OCI-LY7 (cell line): ENCODE measurements at regions not wholly inside any gene's neighbourhood (a gene's known extent, or its start where the extent isn't known, plus 50 kb on each side); places are given as distances from the start of the nearest gene placed in this dataset.

ENCODE experiments used
- BruUV-seq: library from RNA; stranded (reverse); fragments of 400-500 nt; replicated peaks from 2 replicates; lab custom pipeline; 2021; lab: Mats Ljungman, UMichigan
- CTCF ChIA-PET: fragments of 300-600 bp; sonication (Branson Sonifier 250); formaldehyde crosslinking; loops from one replicate; lab custom pipeline; 2022; ENCODE audit warnings: antibody characterized with exemption; ENCODE audit not compliant: unreplicated experiment; lab: Charles Lee
- POLR2A ChIA-PET: fragments of 300-600 bp; sonication (Branson Sonifier 250); formaldehyde crosslinking; loops from one replicate; lab custom pipeline; 2022; ENCODE audit warnings: antibody characterized with exemption; lab: Charles Lee
- DNase-seq: peaks from one replicate; pipeline ENCODE4 v3.0.0-alpha.2; 2015; ENCODE audit warnings: low spot score
- H2AFZ ChIP-seq: fragments of 200-600 bp; sonication (generic), shearing (Covaris generic); 2 replicates; pipeline ENCODE4 v1.6.1; 2014; ENCODE audit warnings: mild to moderate bottlenecking, antibody characterized with exemption, low read length, moderate library complexity
- H3K27ac ChIP-seq: fragments of 200-600 bp; sonication (generic); 2 replicates; pipeline ENCODE4 v1.5.1; 2014; ENCODE audit warnings: mixed run types, low read depth, mild to moderate bottlenecking, moderate library complexity, low read length, inconsistent platforms; ENCODE audit not compliant: poor library complexity, severe bottlenecking
- H3K36me3 ChIP-seq: fragments of 200-600 bp; sonication (generic); 2 replicates; pipeline ENCODE4 v1.6.1; 2014; ENCODE audit warnings: mild to moderate bottlenecking, antibody characterized with exemption, low read length, moderate library complexity, mixed read lengths; ENCODE audit not compliant: insufficient read depth
- H3K4me1 ChIP-seq: fragments of 200-600 bp; sonication (generic); 2 replicates; pipeline ENCODE4 v1.5.1; 2014; ENCODE audit warnings: mild to moderate bottlenecking, low read length; ENCODE audit not compliant: insufficient read depth, poor library complexity, severe bottlenecking
- H3K4me2 ChIP-seq: fragments of 200-600 bp; sonication (generic); 2 replicates; pipeline ENCODE4 v1.6.1; 2014; ENCODE audit warnings: mild to moderate bottlenecking, low read length
- H3K4me3 ChIP-seq: fragments of 200-600 bp; sonication (generic); 2 replicates; pipeline ENCODE4 v1.5.1; 2014; ENCODE audit warnings: mild to moderate bottlenecking, low read depth, low read length; ENCODE audit not compliant: poor library complexity, severe bottlenecking
- H3K79me2 ChIP-seq: fragments of 200-600 bp; sonication (generic); 2 replicates; pipeline ENCODE4 v1.6.1; 2016; ENCODE audit warnings: low read depth, mild to moderate bottlenecking, low read length, moderate library complexity, mixed read lengths; ENCODE audit not compliant: insufficient read depth
- H3K9me2 ChIP-seq: fragments of 200-600 bp; sonication (generic); 2 replicates; pipeline ENCODE4 v1.6.1; 2016; ENCODE audit warnings: mild to moderate bottlenecking, low read length, mixed read lengths; ENCODE audit not compliant: insufficient read depth
- H3K9me3 ChIP-seq: fragments of 200-600 bp; sonication (generic); 2 replicates; pipeline ENCODE4 v1.6.1; 2014; ENCODE audit warnings: mild to moderate bottlenecking, mixed run types, low read length, mixed read lengths
- H4K20me1 ChIP-seq: fragments of 200-600 bp; sonication (generic); 2 replicates; pipeline ENCODE4 v1.6.1; 2014; ENCODE audit warnings: mild to moderate bottlenecking, antibody characterized with exemption, low read length, moderate library complexity, mixed read lengths; ENCODE audit not compliant: insufficient read depth
- CTCF ChIP-seq: fragments of 200-600 bp; sonication (generic); conservative IDR thresholded peaks from 2 replicates; pipeline ENCODE4 v1.5.1; 2014; ENCODE audit warnings: mild to moderate bottlenecking, antibody characterized with exemption, low read length, moderate library complexity, mixed read lengths
- EZH2phosphoT487 ChIP-seq: fragments of 200-600 bp; sonication (generic); IDR thresholded peaks from 2 replicates; pipeline ENCODE4 v1.6.1; 2018; ENCODE audit warnings: low read depth, borderline replicate concordance, mild to moderate bottlenecking, mixed run types, antibody characterized with exemption, low read length, moderate library complexity, mixed read lengths
- intact Hi-C: fragments of 100-400 bp; cut with micrococcal nuclease; formaldehyde crosslinking; loops from one replicate; pipeline ENCODE4 v1.10.0; 2022; ENCODE audit not compliant: unreplicated experiment

DNA sequence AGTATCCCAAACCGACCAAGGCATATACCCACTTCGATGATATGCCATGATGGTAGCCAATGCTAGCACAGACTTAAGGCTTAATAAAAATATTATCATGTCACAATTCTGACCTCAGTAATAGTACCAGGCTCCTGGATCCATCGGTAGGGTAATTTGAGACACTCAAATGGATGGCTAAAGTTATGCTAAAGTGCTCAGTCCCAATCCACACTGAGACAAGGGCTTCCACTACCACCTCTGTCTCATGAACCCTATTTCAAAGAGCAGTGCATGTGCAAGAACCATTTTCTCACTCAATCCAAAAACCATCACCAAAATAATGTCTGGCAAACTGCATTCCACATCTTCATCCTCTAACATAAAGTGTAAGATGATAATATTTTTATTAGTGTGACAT, 122.4 kb upstream of the KRR1 start:
- Histone ChIP-seq H3K79me2 (no peaks in the 10 kb centered on the region), H3K9me3 (no peaks in the 10 kb centered on the region), H2AFZ (no peak overlapping the region; the same call in 1 of the 2 replicates), H3K4me3 (no peak overlapping the region), H3K4me2 (no peak overlapping the region), H4K20me1 (no peaks in the 10 kb centered on the region), H3K4me1 (peaks cover 4% of the 10 kb centered on the region), H3K27ac (no peak overlapping the region), H3K9me2 (no peaks in the 10 kb centered on the region), H3K36me3 (no peaks in the 10 kb centered on the region)
- no peak for TF ChIP-seq CTCF
- TF ChIP-seq EZH2phosphoT487 = no peak
- no peak for DNase-seq
- ChIA-PET CTCF (no interaction called here), POLR2A (no interaction called here)
- intact Hi-C loops = no loop called here
- BruUV-seq = no TSS peak

DNA sequence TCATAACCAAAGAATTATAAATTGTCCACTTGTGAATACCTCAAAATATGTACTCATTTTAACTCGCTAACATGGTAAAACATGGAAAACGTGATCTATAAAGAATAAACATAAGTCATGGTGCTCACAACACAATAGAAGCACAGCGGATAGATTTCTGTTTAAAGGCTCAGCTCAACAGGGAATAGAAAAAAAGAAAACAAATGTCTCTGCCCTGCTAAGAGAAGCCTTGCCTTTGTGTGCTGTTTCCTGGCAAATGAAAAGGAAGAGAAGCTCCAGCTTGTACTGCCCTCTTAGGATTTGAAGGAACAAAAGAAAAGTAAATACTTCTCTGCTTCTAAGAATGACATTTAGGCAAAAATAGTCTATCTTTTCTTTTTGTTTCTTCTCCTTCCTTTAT, 121.0 kb upstream of the KRR1 start:
- CTCF ChIA-PET = no interaction called here
- Histone ChIP-seq H4K20me1 (no peaks in the 10 kb centered on the region), H3K4me2 (no peak overlapping the region), H3K36me3 (no peaks in the 10 kb centered on the region), H3K4me3 (no peak overlapping the region), H3K27ac (no peak overlapping the region), H3K9me2 (no peaks in the 10 kb centered on the region), H3K9me3 (no peaks in the 10 kb centered on the region), H3K4me1 (peaks cover 7% of the 10 kb centered on the region), H3K79me2 (no peaks in the 10 kb centered on the region), H2AFZ (no peak overlapping the region)
- POLR2A ChIA-PET = interaction anchor here (0.5 to 6.1 kb wide), 2 partner anchors 7 to 163 kb away, joined by 3 to 37 read pairs; no protein-coding TSS in a partner anchor
- intact Hi-C loops = no loop called here
- TF ChIP-seq CTCF (no peak), EZH2phosphoT487 (no peak)
- no peak for DNase-seq
- BruUV-seq = no TSS peak

DNA sequence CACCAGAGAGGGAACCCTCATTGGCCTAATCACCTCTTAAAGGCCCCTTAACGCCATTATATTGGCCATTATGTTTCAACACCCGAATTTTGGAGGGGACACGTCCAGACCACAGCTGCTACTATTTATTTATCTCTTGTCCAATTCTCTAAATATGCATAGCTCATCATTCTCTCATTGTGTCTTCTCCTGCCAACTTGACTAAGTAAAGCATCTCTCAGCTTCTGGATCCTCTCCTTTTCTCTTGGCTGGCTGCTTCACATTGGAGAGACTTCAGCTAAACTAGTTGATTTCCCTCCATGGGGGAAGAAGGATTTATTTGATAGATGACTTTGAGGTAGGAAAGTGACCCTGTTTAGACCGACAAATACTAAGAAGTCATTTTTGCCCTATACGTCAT, 120.4 kb upstream of the KRR1 start:
- BruUV-seq = no TSS peak
- TF ChIP-seq EZH2phosphoT487 (no peak), CTCF (no peak)
- Histone ChIP-seq H3K27ac (no peak overlapping the region), H2AFZ (no peak overlapping the region), H3K79me2 (no peaks in the 10 kb centered on the region), H4K20me1 (no peaks in the 10 kb centered on the region), H3K4me2 (no peak overlapping the region), H3K4me3 (no peak overlapping the region), H3K9me3 (no peaks in the 10 kb centered on the region), H3K9me2 (no peaks in the 10 kb centered on the region), H3K36me3 (no peaks in the 10 kb centered on the region), H3K4me1 (peaks cover 7% of the 10 kb centered on the region)
- POLR2A ChIA-PET = interaction anchor here (1.3 to 6.1 kb wide), 2 partner anchors 8 to 20 kb away, joined by 3 to 37 read pairs; no protein-coding TSS in a partner anchor
- intact Hi-C loops = no loop called here
- no peak for DNase-seq
- CTCF ChIA-PET = no interaction called here
